ENCODE measurements at regions not wholly inside any gene's neighbourhood (a gene's known extent, or its start where the extent isn't known, plus 50 kb on each side); places are given as distances from the start of the nearest gene placed in this dataset.

GRCh38 chr4:35521682-35522081 lies 722.6 kb downstream of the ARAP2 start:
- Mint-ChIP-seq H3K27ac (no peak overlapping the region), H3K4me3 (no peak overlapping the region), H3K9me3 (peaks cover 12% of the 10 kb centered on the region), H3K36me3 (ENCODE audit: low read depth) (no peaks in the 10 kb centered on the region), H3K27me3 (ENCODE audit: insufficient read depth) (no peaks in the 10 kb centered on the region), H3K4me1 (ENCODE audit: low read depth) (no peaks in the 10 kb centered on the region)
- TF ChIP-seq, protein P1, sequence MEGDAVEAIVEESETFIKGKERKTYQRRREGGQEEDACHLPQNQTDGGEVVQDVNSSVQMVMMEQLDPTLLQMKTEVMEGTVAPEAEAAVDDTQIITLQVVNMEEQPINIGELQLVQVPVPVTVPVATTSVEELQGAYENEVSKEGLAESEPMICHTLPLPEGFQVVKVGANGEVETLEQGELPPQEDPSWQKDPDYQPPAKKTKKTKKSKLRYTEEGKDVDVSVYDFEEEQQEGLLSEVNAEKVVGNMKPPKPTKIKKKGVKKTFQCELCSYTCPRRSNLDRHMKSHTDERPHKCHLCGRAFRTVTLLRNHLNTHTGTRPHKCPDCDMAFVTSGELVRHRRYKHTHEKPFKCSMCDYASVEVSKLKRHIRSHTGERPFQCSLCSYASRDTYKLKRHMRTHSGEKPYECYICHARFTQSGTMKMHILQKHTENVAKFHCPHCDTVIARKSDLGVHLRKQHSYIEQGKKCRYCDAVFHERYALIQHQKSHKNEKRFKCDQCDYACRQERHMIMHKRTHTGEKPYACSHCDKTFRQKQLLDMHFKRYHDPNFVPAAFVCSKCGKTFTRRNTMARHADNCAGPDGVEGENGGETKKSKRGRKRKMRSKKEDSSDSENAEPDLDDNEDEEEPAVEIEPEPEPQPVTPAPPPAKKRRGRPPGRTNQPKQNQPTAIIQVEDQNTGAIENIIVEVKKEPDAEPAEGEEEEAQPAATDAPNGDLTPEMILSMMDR (IDR thresholded peaks at IDR 0.05): no peak
- DNase-seq: no peak

- TF ChIP-seq, protein P1 (IDR thresholded peaks at IDR 0.05): no peak
- H3K27ac Mint-ChIP-seq: no peak overlapping the region
- peaks cover 31% of the 10 kb centered on the region for H3K9me3 Mint-ChIP-seq
- H3K4me3 Mint-ChIP-seq: no peak overlapping the region
- no peak for DNase-seq
- no peaks in the 10 kb centered on the region for H3K36me3 Mint-ChIP-seq (ENCODE audit: low read depth)
- H3K4me1 Mint-ChIP-seq (ENCODE audit: low read depth): no peaks in the 10 kb centered on the region
- H3K27me3 Mint-ChIP-seq (ENCODE audit: insufficient read depth): no peaks in the 10 kb centered on the region
These were observed 718.9 kb downstream of the ARAP2 start for GRCh38 chr4:35525192-35525978.

GRCh38 chr4:35526456-35526855 lies 717.9 kb downstream of the ARAP2 start:
- peaks cover 26% of the 10 kb centered on the region for H3K9me3 Mint-ChIP-seq
- H3K27ac Mint-ChIP-seq: no peak overlapping the region
- H3K4me3 Mint-ChIP-seq: no peak overlapping the region
- DNase-seq: no peak
- TF ChIP-seq, protein P1 (IDR thresholded peaks at IDR 0.05): no peak
- no peaks in the 10 kb centered on the region for H3K36me3 Mint-ChIP-seq (ENCODE audit: low read depth)
- no peaks in the 10 kb centered on the region for H3K27me3 Mint-ChIP-seq (ENCODE audit: insufficient read depth)
- no peaks in the 10 kb centered on the region for H3K4me1 Mint-ChIP-seq (ENCODE audit: low read depth)

DNA sequence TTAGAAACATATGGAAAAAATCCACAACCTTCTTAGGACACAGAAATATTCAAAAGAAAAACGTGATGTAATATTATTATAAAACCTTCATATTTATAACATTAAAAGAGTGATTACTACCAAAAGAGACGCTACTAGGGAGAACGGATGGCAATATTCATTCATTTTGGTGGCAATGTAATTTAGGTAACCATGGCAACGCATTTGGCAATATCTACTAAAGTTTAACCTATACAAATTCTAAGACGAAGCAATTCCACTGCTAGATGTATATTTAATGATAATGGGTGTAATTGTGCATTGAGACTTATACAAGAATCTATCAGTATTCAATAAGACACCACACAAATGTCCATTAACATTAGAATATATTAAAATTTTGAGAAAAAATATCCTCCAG lies 709.4 kb downstream of the ARAP2 start:
- Mint-ChIP-seq H3K27ac (no peak overlapping the region), H3K4me1 (ENCODE audit: low read depth) (no peaks in the 10 kb centered on the region), H3K9me3 (peaks cover 16% of the 10 kb centered on the region), H3K4me3 (no peak overlapping the region), H3K27me3 (ENCODE audit: insufficient read depth) (no peaks in the 10 kb centered on the region), H3K36me3 (ENCODE audit: low read depth) (no peaks in the 10 kb centered on the region)
- TF ChIP-seq, protein P1 (IDR thresholded peaks at IDR 0.05): no peak
- no peak for DNase-seq

- no peak for DNase-seq
- no peaks in the 10 kb centered on the region for H3K27me3 Mint-ChIP-seq (ENCODE audit: insufficient read depth)
These were observed 705.5 kb downstream of the ARAP2 start for GRCh38 chr4:35538807-35539206.

More at GRCh38 chr4:35538807-35539206, 705.5 kb downstream of the ARAP2 start:
- H3K36me3 Mint-ChIP-seq (ENCODE audit: low read depth): no peaks in the 10 kb centered on the region
- H3K4me1 Mint-ChIP-seq (ENCODE audit: low read depth): no peaks in the 10 kb centered on the region
- H3K4me3 Mint-ChIP-seq: no peak overlapping the region
- H3K9me3 Mint-ChIP-seq: peaks cover 22% of the 10 kb centered on the region
- no peak overlapping the region for H3K27ac Mint-ChIP-seq
- TF ChIP-seq, protein P1 (IDR thresholded peaks at IDR 0.05): no peak

All from HFFc6 (cell line).